ENCODE measurements at regions not wholly inside any gene's neighbourhood (a gene's known extent, or its start where the extent isn't known, plus 50 kb on each side); places are given as distances from the start of the nearest gene placed in this dataset.

- TF ChIP-seq EZH2phosphoT487 (IDR thresholded peaks at IDR 0.05; ENCODE audit: insufficient read depth, low read depth) = no peak
- no peak for TF ChIP-seq EZH2 (IDR thresholded peaks at IDR 0.05; ENCODE audit: insufficient read depth, poor library complexity, severe bottlenecking)
These were observed 67.7 kb upstream of the POU3F3 start for GRCh38 chr2:104786204-104786603.

Measured in GM23248 (cell line).